HCT116 (cell line): ENCODE measurements at regions not wholly inside any gene's neighbourhood (a gene's known extent, or its start where the extent isn't known, plus 50 kb on each side); places are given as distances from the start of the nearest gene placed in this dataset.
"Not testable (repeated sequence)": the region's sequence is repeated elsewhere in the genome, so short reads cannot be mapped to it uniquely, and the experiment has no call there.

ENCODE experiments used
- CEBPB ChIP-seq: IDR thresholded peaks from 2 replicates; pipeline ENCODE4 v1.6.1; 2012; ENCODE audit warnings: low read depth
- CTCF ChIP-seq, 3 experiments: fragments of 200-600 bp in 1 of 3; sonication (generic) in 1 of 3; IDR thresholded peaks in 2 of 3; conservative IDR thresholded peaks in 1 of 3; 2 replicates each; pipeline ENCODE4 v1.5.1; 2012 to 2017; ENCODE audit warnings: low read depth in 2 of 3, low read length in 2 of 3, antibody characterized with exemption in 1 of 3, borderline replicate concordance in 1 of 3, control low read depth in 1 of 3, mild to moderate bottlenecking in 1 of 3, mixed read lengths in 1 of 3, mixed run types in 1 of 3, moderate library complexity in 1 of 3; ENCODE audit not compliant: insufficient read depth in 1 of 3
- EGR1 ChIP-seq: IDR thresholded peaks from 2 replicates; pipeline ENCODE4 v1.6.1; 2012; ENCODE audit warnings: low read depth
- EZH2 ChIP-seq: fragments of 200-600 bp; sonication (generic); IDR thresholded peaks from 2 replicates; pipeline ENCODE4 v1.6.1; 2017; ENCODE audit warnings: antibody characterized with exemption, mixed run types
- POLR2A ChIP-seq: IDR thresholded peaks from 2 replicates; pipeline ENCODE4 v1.7.0; 2011; ENCODE audit warnings: borderline replicate concordance; ENCODE audit not compliant: insufficient read depth, insufficient read length; ENCODE audit errors: extremely low read depth
- RAD21 ChIP-seq: IDR thresholded peaks from 2 replicates; pipeline ENCODE4 v1.6.1; 2012; ENCODE audit warnings: low read depth, mild to moderate bottlenecking
- ZNF274 ChIP-seq: fragments of 200-500 bp; sonication (Bioruptor generic); IDR thresholded peaks from 2 replicates; pipeline ENCODE4 v1.6.1; 2014; ENCODE audit warnings: mild to moderate bottlenecking, low read depth, low read length, inconsistent platforms

GRCh38 chr17:18546514-18547398 lies 70.2 kb downstream of the LGALS9C start:
- not testable (repeated sequence) for TF ChIP-seq EZH2; EGR1; POLR2A; ZNF274; CEBPB; CTCF (IDR thresholded peaks at IDR 0.05 in 2 of 3, conservative IDR thresholded peaks at IDR 0.05 in 1 of 3; ENCODE audit: borderline replicate concordance in 1 of 3, insufficient read depth in 1 of 3, low read depth in 2 of 3, low read length in 2 of 3); RAD21
